ENCODE measurements at regions not wholly inside any gene's neighbourhood (a gene's known extent, or its start where the extent isn't known, plus 50 kb on each side); places are given as distances from the start of the nearest gene placed in this dataset.

GRCh38 chr2:180579388-180579787 is 401.0 kb upstream of the UBE2E3 start:
- intact Hi-C loops (cut with DNase I) = no loop called here
- 64 to 91% methylated on average over 2 of the region's 2 CpGs for WGBS, 2 donors
- DNase-seq = no peak
- Histone ChIP-seq H3K4me1 (no peaks in the 10 kb centered on the region), H3K4me3 (no peak overlapping the region), H3K27ac (no peak overlapping the region), H3K36me3 (no peaks in the 10 kb centered on the region), H3K9me3 (no peaks in the 10 kb centered on the region), H3K27me3 (no peaks in the 10 kb centered on the region)
- no peak for TF ChIP-seq POLR2A (IDR thresholded peaks at IDR 0.05)
- TF ChIP-seq CTCF (IDR thresholded peaks at IDR 0.05) = no peak
- no peak for TF ChIP-seq EP300 (IDR thresholded peaks at IDR 0.05)
- TF ChIP-seq POLR2AphosphoS5 (IDR thresholded peaks at IDR 0.05) = no peak

- intact Hi-C loops (cut with DNase I) = no loop called here
- H3K9me3 ChIP-seq = no peaks in the 10 kb centered on the region
- 92 to 93% methylated on average over 1 of the region's 1 CpG for WGBS, 2 donors
- H3K27ac ChIP-seq = no peak overlapping the region
- H3K4me3 ChIP-seq = no peak overlapping the region
- no peaks in the 10 kb centered on the region for H3K4me1 ChIP-seq
- TF ChIP-seq POLR2AphosphoS5 (IDR thresholded peaks at IDR 0.05) = no peak
- no peak for TF ChIP-seq EP300 (IDR thresholded peaks at IDR 0.05)
- no peak for TF ChIP-seq CTCF (IDR thresholded peaks at IDR 0.05)
- no peak for TF ChIP-seq POLR2A (IDR thresholded peaks at IDR 0.05)
- no peaks in the 10 kb centered on the region for H3K36me3 ChIP-seq
- no peaks in the 10 kb centered on the region for H3K27me3 ChIP-seq
- no peak for DNase-seq
These were observed 402.0 kb upstream of the UBE2E3 start for GRCh38 chr2:180578441-180578840.

- no peaks in the 10 kb centered on the region for H3K36me3 ChIP-seq
- DNase-seq = no peak
- H3K27me3 ChIP-seq = no peaks in the 10 kb centered on the region
- intact Hi-C loops (cut with DNase I) = no loop called here
- TF ChIP-seq CTCF (IDR thresholded peaks at IDR 0.05) = no peak
- no peak for TF ChIP-seq EP300 (IDR thresholded peaks at IDR 0.05)
- no peak for TF ChIP-seq POLR2AphosphoS5 (IDR thresholded peaks at IDR 0.05)
- TF ChIP-seq POLR2A (IDR thresholded peaks at IDR 0.05) = no peak
- no peaks in the 10 kb centered on the region for H3K4me1 ChIP-seq
- no peak overlapping the region for H3K4me3 ChIP-seq
- H3K27ac ChIP-seq = no peak overlapping the region
- no peaks in the 10 kb centered on the region for H3K9me3 ChIP-seq
- 14 to 60% methylated on average over 3 of the region's 3 CpGs for WGBS, 2 donors
These were observed 402.8 kb upstream of the UBE2E3 start for GRCh38 chr2:180577567-180577966.

GRCh38 chr2:180573951-180574350 is 406.5 kb upstream of the UBE2E3 start:
- WGBS, 2 donors = 24 to 54% methylated on average over 3 of the region's 3 CpGs
- Histone ChIP-seq H3K4me1 (peaks cover 0 to 6% (median 3%) of the 10 kb centered on the region in 4 donors), H3K27ac (no peak overlapping the region), H3K4me3 (no peak overlapping the region), H3K9me3 (no peaks in the 10 kb centered on the region), H3K36me3 (no peaks in the 10 kb centered on the region), H3K27me3 (no peaks in the 10 kb centered on the region)
- intact Hi-C loops (cut with DNase I) = no loop called here
- no peak for DNase-seq
- TF ChIP-seq EP300 (IDR thresholded peaks at IDR 0.05) (no peak), POLR2A (IDR thresholded peaks at IDR 0.05) (no peak), CTCF (IDR thresholded peaks at IDR 0.05) (no peak), POLR2AphosphoS5 (IDR thresholded peaks at IDR 0.05) (no peak)

GRCh38 chr2:180572346-180572745 is 408.1 kb upstream of the UBE2E3 start:
- intact Hi-C loops (cut with DNase I) = no loop called here
- DNase-seq = no peak
- TF ChIP-seq POLR2A (IDR thresholded peaks at IDR 0.05) (no peak), CTCF (IDR thresholded peaks at IDR 0.05) (no peak), POLR2AphosphoS5 (IDR thresholded peaks at IDR 0.05) (no peak), EP300 (IDR thresholded peaks at IDR 0.05) (no peak)

More at GRCh38 chr2:180572346-180572745, 408.1 kb upstream of the UBE2E3 start:
- Histone ChIP-seq H3K27me3 (no peaks in the 10 kb centered on the region), H3K36me3 (no peaks in the 10 kb centered on the region), H3K4me3 (no peak overlapping the region), H3K4me1 (peaks cover 0 to 6% (median 3%) of the 10 kb centered on the region in 4 donors), H3K9me3 (no peaks in the 10 kb centered on the region), H3K27ac (no peak overlapping the region)

Measured in sigmoid colon (tissue), 6 donors.